Inflammatory macrophage treated with lipopolysaccharide for 4 hours (primary cell): ENCODE measurements at regions not wholly inside any gene's neighbourhood (a gene's known extent, or its start where the extent isn't known, plus 50 kb on each side); places are given as distances from the start of the nearest gene placed in this dataset.

Experiments used
- DNase-seq: peaks from one replicate; pipeline ENCODE4 v3.0.0-alpha.2; 2020

DNA sequence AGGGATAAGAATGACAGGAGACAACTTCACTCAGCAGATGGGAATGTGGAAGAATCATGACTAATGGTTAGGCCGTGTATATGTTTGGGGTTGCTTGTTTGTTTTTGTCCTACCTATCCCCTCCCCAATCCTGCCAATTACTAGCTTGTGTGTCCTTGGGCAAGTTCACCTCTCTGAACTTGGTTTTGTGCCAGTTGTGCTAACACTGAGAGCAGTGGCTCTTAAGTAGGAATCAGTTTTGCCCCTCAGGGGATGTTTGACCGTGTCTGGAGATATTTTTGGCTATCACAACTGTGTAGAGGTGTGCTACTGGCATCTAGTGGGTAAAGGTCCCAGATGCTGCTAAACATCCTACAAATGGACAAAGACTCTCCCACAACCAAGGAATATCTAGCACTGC is 287.0 kb downstream of the DMRT2 start:
- no peak for DNase-seq

DNA sequence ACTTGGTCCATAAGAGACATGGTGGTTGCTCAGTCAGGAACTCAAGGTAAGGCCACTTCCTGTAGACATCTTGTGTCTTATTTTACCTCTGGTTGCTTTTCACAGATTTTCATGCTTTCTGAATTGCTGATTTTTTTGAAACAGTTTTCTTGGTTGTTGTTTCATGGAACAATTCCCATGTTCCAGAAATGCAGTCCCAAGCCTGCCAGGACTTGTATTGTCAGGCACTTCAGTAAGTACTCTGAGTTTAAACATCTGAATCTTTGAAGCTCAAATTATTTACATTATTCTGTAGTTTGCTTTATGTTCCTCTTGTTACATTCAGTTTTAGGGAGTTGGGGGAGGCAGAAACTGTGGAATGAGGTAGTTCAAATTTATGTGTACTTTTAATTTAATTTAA is 290.2 kb downstream of the DMRT2 start:
- no peak for DNase-seq

GRCh38 chr9:1353291-1353690 is 303.1 kb downstream of the DMRT2 start:
- no peak for DNase-seq

DNA sequence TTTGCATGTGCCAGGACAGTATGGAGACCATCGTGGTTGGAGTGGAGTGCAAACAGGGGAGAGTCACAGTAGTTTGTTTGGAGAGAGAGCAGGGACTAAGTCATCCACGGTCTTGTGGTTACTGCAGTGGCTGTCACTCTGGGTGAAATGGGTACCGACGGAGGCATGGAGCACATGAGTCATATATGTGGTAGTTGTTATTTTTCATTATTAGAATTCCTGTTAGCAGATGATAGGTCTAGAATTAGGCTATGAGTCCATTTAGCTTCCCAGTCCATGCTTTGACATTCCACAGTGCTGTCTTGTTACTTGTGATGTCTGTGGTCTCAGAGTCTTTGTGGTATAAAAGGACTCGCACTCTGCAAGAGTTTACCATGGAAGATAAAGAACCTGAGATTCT is 303.9 kb downstream of the DMRT2 start:
- no peak for DNase-seq

GRCh38 chr9:1354606-1355005 is 304.4 kb downstream of the DMRT2 start:
- DNase-seq, result no peak

DNA sequence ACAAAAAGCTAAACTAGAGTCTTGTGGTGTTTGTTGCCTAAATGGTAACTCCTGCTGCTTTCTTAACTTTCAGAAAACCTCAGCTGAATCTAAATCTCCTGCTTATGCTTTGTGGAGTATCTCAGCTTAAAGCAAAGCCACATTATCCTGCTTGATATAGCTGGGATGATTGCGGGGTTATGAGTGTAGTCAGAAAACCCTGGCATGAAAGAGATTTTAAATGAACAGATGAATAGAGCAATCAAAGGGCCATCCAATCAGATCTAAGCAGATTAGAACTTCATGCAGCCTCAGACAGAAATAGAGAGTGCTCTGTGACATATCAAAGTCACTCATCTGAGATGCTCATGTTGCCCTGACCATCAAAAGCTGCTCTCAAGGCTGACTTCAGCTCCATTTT is 305.5 kb downstream of the DMRT2 start:
- no peak for DNase-seq

- no peak for DNase-seq
These were observed 312.7 kb downstream of the DMRT2 start for GRCh38 chr9:1362845-1363244.

GRCh38 chr9:1366276-1366675 is 316.1 kb downstream of the DMRT2 start:
- no peak for DNase-seq

GRCh38 chr9:1369297-1369696 is 319.1 kb downstream of the DMRT2 start:
- no peak for DNase-seq

DNA sequence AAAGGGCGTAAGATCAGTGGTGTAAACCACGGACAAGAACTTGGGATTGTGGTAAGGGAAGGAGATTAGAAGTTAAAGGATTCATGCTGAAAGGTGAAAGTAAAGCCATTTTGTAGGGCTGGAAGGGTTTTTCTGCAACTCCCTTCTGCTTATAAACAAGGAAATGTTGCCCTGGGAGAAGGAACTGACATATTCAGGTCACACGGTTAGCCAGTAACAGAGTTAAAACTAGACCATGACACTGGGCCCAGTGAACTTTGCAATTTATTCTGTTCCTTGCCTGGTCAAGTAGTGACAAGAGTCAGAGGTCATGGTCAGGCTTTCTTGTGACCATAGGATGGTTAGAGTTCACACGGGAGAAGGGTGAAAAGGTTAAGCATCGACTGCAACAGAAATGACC is 323.3 kb downstream of the DMRT2 start:
- DNase-seq, result no peak

DNA sequence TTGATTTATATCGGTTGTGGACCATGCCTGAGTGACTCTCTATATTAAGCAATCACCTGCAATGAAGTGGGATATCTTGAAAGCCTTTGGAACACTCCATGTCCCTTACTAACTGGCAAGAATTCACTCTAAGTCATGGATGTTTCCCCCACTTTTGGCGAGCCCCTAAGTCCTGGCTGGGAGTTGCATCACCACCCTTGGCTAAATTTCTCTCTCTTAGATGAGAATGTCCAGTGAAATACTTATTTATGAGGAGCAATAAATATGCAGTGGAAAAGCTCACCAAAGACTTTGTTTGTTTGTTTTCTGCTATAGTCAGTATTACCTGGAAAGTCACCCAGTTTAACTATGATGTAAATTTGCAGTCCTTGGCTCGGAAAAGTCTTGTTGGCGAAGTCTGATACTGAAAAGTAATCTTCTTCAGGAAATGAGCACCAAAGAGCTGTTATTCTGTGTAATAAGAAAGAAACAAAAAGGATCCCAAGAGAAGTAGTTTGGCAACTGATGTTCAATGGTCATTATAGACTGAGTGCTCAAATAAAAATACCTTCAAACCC is 333.8 kb downstream of the DMRT2 start:
- no peak for DNase-seq

DNA sequence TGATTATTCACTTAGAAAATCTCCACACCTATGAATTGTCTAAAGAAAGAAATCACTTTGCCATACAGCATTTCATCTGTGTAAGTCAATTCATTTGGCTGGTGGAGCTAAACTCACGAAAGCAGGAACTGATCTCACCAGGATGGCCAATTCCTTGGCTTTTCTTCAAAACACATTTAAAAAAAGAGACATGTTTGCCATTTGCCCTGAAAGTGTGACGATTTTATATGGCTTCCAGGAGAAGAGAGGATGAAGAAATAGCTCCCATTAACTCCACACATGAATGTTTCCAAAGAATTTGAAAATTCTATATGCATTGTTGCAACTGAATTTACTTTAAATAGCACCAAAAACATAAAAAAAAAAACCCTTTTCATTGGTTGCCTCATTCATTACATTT is 334.7 kb downstream of the DMRT2 start:
- DNase-seq, result no peak

- no peak for DNase-seq
These were observed 336.3 kb downstream of the DMRT2 start for GRCh38 chr9:1386420-1386819.

DNA sequence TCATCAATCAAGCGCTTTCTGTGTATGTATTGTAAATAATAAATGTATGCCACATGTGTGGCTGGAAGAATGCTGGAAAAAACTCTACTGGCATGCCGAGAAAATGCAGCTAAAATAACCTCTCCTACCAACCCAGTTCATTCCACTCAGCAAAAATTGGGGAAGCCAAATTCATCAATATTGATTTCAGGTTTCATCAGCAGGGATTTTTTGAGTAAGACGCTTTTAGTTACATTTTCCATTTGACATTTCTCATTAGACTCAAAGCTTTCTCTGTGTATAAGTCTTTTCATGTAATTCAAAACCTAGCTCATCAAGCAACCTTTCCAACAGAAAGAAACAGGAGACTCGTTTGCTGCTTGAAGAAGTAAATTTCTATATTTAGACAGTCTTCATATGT is 338.1 kb downstream of the DMRT2 start:
- no peak for DNase-seq

DNA sequence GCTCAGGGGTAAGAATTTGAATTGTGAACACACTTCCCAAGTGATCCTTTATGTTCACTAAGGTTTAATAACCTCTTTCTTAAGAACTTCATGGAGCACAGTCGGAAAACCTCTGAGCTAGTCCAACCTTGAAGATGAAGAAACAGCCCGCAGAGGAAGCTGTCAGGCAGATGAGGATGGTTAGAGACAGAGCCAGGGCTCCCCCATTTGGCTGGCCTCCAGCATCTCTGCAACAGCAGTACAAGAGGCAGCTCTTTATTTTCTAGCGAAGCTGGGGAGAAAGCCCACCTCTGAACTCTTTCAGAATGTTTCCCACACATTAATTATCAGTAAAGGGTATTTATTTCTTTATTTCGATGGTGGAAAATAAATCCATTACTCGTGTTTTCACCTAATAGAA is 350.8 kb downstream of the DMRT2 start:
- no peak for DNase-seq

DNA sequence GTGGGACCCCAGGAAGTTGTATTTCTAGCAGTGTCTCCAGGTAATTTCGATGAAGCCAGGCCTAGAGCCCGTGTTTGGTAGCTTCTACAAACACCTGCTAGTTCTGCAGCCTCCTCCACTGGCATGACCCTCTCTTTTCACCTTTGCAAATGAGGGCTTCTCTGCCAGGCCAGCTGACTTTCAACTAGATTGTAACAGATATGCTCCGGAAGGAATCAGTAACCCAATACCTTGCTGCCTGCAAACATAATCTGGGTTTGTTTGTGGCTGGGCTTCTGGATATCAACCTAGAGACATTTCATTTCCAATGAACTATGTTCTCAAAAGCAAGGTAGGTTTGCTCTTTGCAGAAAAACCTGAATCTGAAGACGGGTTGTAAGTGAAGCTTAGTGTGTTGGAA is 354.8 kb downstream of the DMRT2 start:
- no peak for DNase-seq

DNA sequence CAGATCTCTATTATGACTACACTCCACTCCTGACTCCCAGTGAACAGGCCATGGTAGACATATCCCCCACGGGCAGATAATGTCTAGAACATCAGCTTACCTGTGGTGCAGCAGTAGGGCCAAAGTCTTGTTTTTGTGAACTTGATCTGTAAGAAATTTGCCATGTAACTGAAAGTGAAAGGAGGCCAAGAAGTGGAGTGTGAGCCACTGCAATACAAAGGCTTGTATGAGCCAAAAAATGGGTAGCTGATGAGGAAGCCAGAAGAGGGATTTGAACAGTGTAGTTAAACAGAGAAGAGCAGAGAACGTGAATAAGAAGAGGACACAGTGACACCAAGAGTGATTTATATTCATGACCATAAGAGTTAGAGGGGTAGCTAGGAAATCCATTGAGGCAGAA is 361.7 kb downstream of the DMRT2 start:
- no peak for DNase-seq

DNA sequence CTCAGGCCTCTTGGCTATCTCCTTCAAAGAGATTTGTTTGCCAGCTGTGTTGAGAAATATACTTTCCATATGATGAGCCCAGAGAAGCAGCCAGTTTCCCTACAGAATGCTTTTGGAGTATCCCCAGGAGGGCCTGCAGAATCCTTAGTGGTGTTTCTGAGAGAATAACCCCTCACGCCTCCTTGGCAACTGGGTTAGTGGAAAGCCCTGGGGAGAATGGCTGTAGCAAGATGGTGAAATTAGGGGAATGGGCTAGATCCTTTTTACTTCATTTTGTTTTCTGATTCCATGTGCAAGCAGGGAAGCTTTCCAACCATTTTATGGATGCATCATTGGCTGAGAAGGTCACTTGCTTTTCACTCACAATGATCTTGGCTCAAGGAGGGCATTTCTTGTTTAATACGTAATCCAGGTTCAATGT is 364.6 kb downstream of the DMRT2 start:
- DNase-seq, result no peak

- no peak for DNase-seq
These were observed 365.0 kb downstream of the DMRT2 start for GRCh38 chr9:1415146-1415545.

DNA sequence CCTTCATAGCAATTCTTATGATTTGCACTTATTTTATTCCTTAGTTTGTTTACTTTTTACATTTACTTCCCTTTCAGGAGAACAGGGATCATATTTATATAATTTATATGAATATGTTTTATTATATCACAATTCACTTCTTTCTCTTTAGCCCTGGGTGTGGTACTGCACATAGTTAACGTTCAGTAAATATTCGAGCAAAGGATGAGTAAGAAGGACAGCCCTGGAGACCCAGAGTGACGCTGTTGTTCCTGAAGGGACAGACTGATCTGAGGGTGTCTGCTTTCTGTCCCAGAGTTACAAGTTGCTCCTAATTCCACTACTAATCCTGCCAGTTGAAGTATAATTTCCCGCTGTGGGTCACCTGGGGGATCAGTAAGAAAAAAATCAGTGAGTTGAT is 366.1 kb downstream of the DMRT2 start:
- no peak for DNase-seq

- no peak for DNase-seq
These were observed 371.3 kb downstream of the DMRT2 start for GRCh38 chr9:1421436-1421835.

GRCh38 chr9:1427875-1428274 is 377.7 kb downstream of the DMRT2 start:
- no peak for DNase-seq

DNA sequence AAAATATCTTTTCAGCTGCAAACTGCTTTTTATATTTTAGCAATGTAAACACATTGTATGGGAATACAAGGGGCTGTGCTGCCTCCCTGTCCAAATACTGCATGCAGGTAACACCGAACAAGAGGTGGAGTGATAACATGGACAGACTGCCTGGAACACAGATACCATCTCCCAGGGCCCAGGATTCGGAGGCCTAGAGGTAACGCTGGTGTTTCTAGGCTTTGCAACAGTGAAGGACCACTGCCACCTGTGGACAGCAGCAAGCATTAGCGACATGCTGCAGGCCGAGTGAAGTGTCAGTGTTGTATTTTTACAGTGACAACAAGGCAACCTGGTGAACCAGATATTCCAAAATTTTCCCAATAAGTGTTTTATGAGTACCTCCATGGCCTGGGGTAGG is 379.1 kb downstream of the DMRT2 start:
- DNase-seq, result no peak

DNA sequence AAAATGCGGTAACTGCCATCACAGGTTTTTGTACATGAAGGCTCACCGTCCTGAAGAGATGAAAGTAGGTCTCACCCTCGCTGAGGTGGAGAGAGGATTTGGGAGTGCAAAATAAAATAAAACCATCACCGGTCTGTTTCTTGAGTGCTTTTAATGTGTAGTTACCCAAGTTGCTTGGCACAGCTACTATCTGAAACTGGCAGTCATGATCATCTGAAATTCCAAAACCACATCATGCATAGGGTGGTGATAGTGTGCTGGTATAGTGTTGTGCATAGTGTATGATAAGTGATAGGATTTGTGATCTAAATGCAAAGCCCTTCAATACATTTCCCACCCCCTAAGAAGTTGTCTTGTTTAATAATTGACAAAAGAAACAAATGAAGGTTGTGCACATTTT is 381.3 kb downstream of the DMRT2 start:
- DNase-seq, result no peak

GRCh38 chr9:1434052-1434767 is 384.1 kb downstream of the DMRT2 start:
- no peak for DNase-seq
